ENCODE measurements at regions not wholly inside any gene's neighbourhood (a gene's known extent, or its start where the extent isn't known, plus 50 kb on each side); places are given as distances from the start of the nearest gene placed in this dataset.

DNA sequence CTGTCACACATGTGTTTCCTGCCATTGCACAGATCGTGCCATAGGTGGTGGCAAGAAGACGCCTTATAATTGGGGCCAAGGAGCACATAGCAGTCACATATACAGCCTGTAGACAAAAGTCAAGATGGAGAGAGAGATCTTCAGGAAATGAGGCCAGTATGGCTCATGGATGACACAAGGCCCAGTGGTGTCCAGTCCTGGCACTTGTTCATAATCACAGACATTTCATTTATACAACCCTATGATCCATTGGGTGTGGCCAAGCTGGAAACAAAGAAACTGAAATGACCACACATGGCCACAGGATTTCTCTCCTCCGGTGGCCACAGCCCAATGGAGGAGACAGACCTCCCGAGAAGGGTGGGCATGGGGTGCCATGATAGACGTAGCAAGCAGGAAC is 78.5 kb upstream of the KAZN start:
- 82% methylated on average over 5 of the region's 5 CpGs for WGBS
- H3K4me3 ChIP-seq = no peak overlapping the region
- H3K27ac ChIP-seq = peak overlapping the region; percentile 50
- no peak for DNase-seq (ENCODE audit: low spot score in 2 of 2)
- no peaks in the 10 kb centered on the region for H3K27me3 ChIP-seq
- H3K4me1 ChIP-seq = peaks cover 44% of the 10 kb centered on the region
- no peak for TF ChIP-seq POLR2A (IDR thresholded peaks at IDR 0.05)
- no peak for TF ChIP-seq EP300 (IDR thresholded peaks at IDR 0.05)
- no peaks in the 10 kb centered on the region for H3K9me3 ChIP-seq
- H3K36me3 ChIP-seq = no peaks in the 10 kb centered on the region

DNA sequence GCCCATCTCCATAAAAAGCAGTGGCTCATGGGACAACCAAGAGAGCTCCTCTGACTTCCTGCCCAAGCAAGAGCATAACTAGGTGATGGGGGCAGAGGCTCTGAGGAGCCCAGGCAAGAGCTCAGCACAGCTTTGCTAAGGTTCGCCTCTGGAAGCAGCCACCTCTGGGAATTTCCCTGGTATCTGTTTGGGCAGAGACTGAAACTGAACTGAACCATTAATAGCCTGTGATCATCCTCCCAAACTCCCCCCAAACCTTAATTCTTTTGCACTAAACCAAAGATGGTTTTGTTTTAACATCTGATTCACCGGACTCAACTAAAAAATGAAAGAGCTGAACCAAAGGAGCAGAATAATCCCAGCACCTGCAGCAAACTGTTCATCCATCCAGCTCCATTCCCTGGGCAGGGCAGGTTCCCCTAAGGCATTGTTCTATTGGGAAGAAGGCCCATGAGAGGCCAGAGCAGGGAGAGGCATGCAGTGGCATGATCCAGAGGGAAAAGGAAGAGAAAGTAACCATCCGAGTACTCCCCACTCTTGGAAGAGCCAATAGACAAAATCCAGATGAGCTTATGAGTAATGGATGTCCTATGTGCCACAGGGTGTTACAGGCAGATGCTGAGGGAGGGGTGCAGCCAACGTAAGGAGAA is 77.8 kb upstream of the KAZN start:
- no peak for DNase-seq (ENCODE audit: low spot score in 2 of 2)
- TF ChIP-seq POLR2AphosphoS5 (IDR thresholded peaks at IDR 0.05) (no peak), EP300 (IDR thresholded peaks at IDR 0.05) (no peak), POLR2A (IDR thresholded peaks at IDR 0.05) (no peak)
- TF ChIP-seq, protein P1, sequence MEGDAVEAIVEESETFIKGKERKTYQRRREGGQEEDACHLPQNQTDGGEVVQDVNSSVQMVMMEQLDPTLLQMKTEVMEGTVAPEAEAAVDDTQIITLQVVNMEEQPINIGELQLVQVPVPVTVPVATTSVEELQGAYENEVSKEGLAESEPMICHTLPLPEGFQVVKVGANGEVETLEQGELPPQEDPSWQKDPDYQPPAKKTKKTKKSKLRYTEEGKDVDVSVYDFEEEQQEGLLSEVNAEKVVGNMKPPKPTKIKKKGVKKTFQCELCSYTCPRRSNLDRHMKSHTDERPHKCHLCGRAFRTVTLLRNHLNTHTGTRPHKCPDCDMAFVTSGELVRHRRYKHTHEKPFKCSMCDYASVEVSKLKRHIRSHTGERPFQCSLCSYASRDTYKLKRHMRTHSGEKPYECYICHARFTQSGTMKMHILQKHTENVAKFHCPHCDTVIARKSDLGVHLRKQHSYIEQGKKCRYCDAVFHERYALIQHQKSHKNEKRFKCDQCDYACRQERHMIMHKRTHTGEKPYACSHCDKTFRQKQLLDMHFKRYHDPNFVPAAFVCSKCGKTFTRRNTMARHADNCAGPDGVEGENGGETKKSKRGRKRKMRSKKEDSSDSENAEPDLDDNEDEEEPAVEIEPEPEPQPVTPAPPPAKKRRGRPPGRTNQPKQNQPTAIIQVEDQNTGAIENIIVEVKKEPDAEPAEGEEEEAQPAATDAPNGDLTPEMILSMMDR (IDR thresholded peaks at IDR 0.05) = no peak
- Histone ChIP-seq H3K36me3 (no peaks in the 10 kb centered on the region), H3K27me3 (no peaks in the 10 kb centered on the region), H3K27ac (peak overlapping the region; percentile 50), H3K4me3 (no peak overlapping the region), H3K9me3 (no peaks in the 10 kb centered on the region), H3K4me1 (peaks cover 44% of the 10 kb centered on the region)
- WGBS = 57% methylated on average over 4 of the region's 4 CpGs

DNA sequence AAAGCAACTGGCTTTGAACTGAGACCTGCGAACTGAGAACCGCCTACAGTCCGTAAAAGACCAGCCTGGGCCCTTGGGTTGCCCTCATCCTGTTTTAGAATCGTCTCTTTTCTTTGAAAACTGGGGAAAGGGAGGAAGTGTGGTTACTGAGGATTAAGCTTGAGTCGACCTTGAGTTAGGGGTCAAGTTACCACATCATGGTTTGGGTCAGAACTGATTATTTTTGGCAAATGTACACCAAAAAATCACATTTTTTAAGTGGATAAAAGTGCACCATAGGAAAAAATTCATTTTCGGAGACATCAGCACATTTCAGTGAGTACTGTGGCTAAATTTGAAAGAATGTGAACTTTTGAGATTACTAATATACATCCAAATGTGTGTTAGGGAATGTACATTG is 76.9 kb upstream of the KAZN start:
- no peaks in the 10 kb centered on the region for H3K36me3 ChIP-seq
- DNase-seq (ENCODE audit: low spot score in 2 of 2) = no peak
- H3K4me1 ChIP-seq = peaks cover 44% of the 10 kb centered on the region
- no peaks in the 10 kb centered on the region for H3K9me3 ChIP-seq
- H3K27me3 ChIP-seq = no peaks in the 10 kb centered on the region
- H3K27ac ChIP-seq = peak overlapping the region; percentile 50
- 81% methylated on average over 6 of the region's 6 CpGs for WGBS
- TF ChIP-seq EP300 (IDR thresholded peaks at IDR 0.05) (no peak), POLR2AphosphoS5 (IDR thresholded peaks at IDR 0.05) (no peak), POLR2A (IDR thresholded peaks at IDR 0.05) (no peak)
- TF ChIP-seq, protein P1 (IDR thresholded peaks at IDR 0.05) = no peak
- H3K4me3 ChIP-seq = no peak overlapping the region

DNA sequence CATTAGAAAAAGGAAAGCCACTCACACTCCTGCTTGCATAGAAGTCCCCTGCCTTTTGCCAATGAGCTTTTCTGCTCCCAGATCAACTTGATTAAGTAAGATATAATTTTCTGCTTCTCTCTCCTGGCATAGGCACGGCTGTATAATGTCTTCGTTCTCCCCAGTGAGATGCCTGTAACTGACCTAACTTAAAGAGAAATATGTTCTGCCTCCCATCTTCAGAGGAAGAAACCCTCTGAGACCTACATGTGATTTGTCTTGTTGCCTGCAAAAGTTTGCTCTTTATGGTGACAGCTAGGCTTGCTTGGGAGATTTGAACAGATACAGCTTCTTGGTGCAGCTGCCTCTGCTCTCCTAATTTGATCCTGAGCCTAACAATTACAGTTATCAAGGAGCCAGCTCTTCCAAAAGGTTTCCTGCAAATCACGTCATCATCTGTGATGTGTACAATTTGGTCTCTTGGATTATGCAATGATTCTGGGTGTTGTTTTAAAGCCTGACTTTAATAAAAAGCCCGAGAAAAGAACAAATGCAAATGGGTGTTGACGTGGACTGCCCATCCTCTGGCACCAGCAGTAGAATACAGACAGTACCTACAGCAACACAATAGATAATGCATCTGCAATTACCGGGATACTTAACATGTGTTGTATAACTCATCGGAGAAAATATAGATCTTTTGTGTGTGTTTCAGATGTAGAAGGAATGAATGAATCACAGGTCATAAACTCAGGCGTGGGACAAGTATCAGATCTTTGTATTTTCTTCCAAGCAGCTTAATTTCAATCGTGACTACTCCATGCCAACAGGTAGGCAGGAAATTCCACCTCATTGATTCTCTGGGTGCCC is 76.2 kb upstream of the KAZN start:
- WGBS = 34% methylated on average over 9 of the region's 9 CpGs
- DNase-seq (ENCODE audit: low spot score in 2 of 2) = no peak
- Histone ChIP-seq H3K4me1 (peaks cover 40% of the 10 kb centered on the region), H3K27ac (peak overlapping the region; percentile 77), H3K36me3 (no peaks in the 10 kb centered on the region), H3K4me3 (no peak overlapping the region), H3K27me3 (no peaks in the 10 kb centered on the region), H3K9me3 (no peaks in the 10 kb centered on the region)
- TF ChIP-seq POLR2A (IDR thresholded peaks at IDR 0.05) = no peak
- TF ChIP-seq, protein P1 (IDR thresholded peaks at IDR 0.05) = no peak
- TF ChIP-seq EP300 (IDR thresholded peaks at IDR 0.05) = no peak
- TF ChIP-seq POLR2AphosphoS5 (IDR thresholded peaks at IDR 0.05) = no peak

DNA sequence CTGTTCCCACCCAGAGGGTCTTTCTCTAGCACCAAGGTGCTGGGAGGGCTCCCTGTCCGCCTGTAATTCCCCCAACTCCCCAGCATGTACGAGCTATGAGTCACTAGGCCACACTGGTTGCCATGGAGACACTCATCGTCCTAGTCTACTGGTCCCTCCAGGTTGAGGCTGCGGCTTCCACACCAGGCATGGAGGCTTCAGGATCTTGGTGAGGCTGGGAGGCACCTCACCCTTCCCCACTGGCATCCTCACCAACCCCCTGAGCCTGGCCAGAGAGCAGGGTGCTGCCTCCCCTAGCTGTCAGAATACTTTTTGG is 75.6 kb upstream of the KAZN start:
- H3K27ac ChIP-seq = peak overlapping the region; percentile 77
- no peaks in the 10 kb centered on the region for H3K9me3 ChIP-seq
- peak; percentile 80 to 84 for DNase-seq (ENCODE audit: low spot score in 2 of 2)
- TF ChIP-seq EP300 (IDR thresholded peaks at IDR 0.05) (no peak), POLR2A (IDR thresholded peaks at IDR 0.05) (no peak), POLR2AphosphoS5 (IDR thresholded peaks at IDR 0.05) (no peak)
- TF ChIP-seq, protein P1 (IDR thresholded peaks at IDR 0.05) = peak in 1 of 2 donors; percentile 6
- H3K36me3 ChIP-seq = no peaks in the 10 kb centered on the region
- WGBS = 54% methylated on average over 2 of the region's 4 CpGs
- H3K27me3 ChIP-seq = no peaks in the 10 kb centered on the region
- H3K4me3 ChIP-seq = no peak overlapping the region
- H3K4me1 ChIP-seq = peaks cover 40% of the 10 kb centered on the region
